SH-SY5Y (cell line): ENCODE measurements at regions not wholly inside any gene's neighbourhood (a gene's known extent, or its start where the extent isn't known, plus 50 kb on each side); places are given as distances from the start of the nearest gene placed in this dataset.

Source experiments
- GATA2 ChIP-seq: IDR thresholded peaks from 2 replicates; pipeline ENCODE4 v1.6.1; 2011; ENCODE audit warnings: mild to moderate bottlenecking, low read depth, low read length
- GATA3 ChIP-seq: IDR thresholded peaks from 2 replicates; pipeline ENCODE4 v1.6.1; 2011; ENCODE audit warnings: low read depth, mild to moderate bottlenecking, low read length, moderate library complexity

GRCh38 chr1:63101336-63101735 is 221.0 kb upstream of the FOXD3 start:
- TF ChIP-seq GATA2 (no peak), GATA3 (no peak)

DNA sequence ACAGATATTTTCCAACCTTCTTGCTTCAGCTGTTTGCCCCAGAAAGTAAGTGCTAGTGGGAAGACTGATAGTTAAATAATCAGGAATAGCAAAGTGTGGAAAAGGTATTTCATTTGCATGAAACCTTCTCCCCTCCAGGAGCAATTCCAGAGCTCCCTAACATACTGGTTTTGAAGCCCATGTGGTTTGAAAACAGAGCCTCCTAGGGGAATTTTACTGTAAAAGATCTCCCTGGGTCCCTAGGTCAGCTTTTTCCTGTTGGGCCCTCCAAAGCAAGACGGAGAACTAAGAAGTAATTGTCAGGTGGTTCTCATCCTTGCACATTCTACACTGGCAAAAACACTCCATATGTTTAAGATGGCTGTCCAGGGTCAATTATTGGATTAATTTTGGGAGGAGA is 218.7 kb upstream of the FOXD3 start:
- TF ChIP-seq GATA2 = no peak

- TF ChIP-seq GATA2 = no peak
- TF ChIP-seq GATA3 = no peak
Observed at GRCh38 chr1:63107066-63107465, 215.3 kb upstream of the FOXD3 start.

DNA sequence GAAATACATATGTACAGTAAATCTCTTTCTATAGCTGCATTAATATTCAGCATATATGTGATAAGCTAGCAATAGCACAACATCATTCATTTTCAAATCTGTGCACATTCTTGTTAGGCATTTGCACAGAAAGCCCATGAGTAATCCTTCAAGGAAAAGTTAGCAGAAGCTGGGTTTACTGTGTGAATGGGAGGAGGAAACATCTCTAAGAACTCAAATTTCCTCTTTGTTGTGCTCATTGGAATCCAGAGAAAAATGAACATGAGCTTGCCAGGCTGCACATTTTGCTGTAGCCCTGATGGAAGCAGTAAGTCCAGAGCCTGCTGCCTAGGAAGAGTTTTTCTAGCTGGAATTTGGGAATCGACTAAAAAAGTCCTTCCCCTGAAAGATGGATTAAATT is 214.2 kb upstream of the FOXD3 start:
- TF ChIP-seq GATA3 = no peak
- TF ChIP-seq GATA2 = no peak

- TF ChIP-seq GATA2 (no peak), GATA3 (no peak)
Observed at GRCh38 chr1:63112155-63112900, 210.0 kb upstream of the FOXD3 start.

DNA sequence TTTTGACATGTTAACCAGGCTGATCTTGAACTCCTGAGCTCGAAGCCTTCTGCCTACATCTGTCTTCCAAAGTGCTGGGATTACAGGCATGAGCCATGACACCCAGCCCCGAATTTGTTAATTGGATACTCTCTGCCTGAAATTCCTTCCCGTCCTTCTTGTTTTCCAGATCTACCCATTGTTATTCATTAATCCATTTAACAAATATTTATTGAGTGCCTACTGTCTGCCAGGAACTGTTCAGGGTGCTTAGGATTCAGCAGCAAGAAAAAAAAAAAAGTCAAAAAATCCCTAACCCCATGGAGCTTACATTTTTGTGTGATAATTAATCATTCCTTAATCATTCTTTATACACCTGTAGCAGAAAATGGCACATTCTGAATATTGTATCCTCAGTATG is 206.8 kb upstream of the FOXD3 start:
- TF ChIP-seq GATA3 = no peak
- no peak for TF ChIP-seq GATA2

DNA sequence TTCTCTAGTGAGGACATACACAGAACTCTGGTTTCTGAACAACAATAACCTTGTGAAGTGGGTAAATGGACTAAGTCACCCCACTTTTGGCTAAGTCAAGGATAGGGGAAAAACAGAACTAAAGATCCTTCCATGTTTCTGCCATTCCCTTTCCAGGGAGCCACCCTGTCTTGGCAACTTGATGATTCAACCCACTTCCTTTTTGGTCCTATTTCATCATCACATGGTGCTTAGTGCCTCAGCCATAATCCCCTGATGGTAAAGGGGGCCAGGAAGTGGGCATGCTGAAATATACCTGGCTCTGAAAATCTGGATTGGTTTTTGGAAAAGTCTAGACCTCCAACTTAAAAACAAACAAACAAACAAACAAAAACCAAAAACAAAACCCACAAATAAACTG is 206.4 kb upstream of the FOXD3 start:
- TF ChIP-seq GATA3 (no peak), GATA2 (no peak)

- TF ChIP-seq GATA3 = no peak
- no peak for TF ChIP-seq GATA2
Observed at GRCh38 chr1:63119575-63120155, 202.7 kb upstream of the FOXD3 start.

GRCh38 chr1:63122079-63122478 is 200.3 kb upstream of the FOXD3 start:
- TF ChIP-seq GATA3 = no peak
- TF ChIP-seq GATA2 = peak; percentile 54

DNA sequence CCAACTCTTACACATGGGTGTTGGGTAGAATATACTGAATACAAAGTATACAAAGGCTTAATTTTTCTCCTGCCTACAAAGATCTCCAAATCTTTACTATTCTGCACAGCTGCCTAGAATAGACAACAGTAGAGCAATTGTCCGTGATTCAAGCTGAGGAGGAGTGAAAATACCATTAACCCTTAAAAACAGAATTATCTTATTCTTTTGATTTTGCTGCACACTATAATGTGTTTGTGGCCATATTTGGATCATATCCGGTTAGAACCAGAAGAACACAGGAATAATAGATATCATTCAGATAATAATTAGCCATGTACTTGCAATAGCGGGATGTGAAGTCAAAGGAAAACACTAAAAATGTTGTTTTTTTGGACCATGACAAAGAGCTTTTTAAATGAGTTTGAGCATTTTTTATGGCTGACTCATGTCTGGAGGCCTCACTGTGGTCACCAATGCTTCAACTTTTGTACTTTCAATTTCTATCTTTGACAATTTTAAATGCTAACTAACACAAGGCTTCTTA is 197.6 kb upstream of the FOXD3 start:
- TF ChIP-seq GATA3 (no peak), GATA2 (no peak)

DNA sequence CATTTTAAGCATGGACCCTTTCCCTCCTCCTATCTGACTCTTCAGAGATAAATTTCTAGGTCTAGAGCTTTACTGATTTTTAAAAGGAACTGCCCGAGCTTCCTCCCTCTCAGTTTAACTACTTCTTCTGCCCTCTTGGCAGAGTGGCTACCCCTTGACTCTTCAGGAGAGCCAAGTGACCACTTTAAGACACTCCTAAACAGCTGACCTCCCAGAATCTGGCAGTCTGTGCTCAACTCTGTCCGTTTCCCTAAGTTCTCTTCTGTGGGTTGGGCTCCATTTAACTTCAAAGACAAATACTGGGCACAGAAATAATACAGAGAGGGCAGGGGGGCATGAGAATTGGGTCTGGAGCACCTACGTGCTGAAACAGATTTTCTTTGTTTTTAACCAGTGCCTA is 196.3 kb upstream of the FOXD3 start:
- no peak for TF ChIP-seq GATA2
- no peak for TF ChIP-seq GATA3

- no peak for TF ChIP-seq GATA2
- no peak for TF ChIP-seq GATA3
Observed at GRCh38 chr1:63127376-63127775, 195.0 kb upstream of the FOXD3 start.

GRCh38 chr1:63128556-63128955 is 193.8 kb upstream of the FOXD3 start:
- TF ChIP-seq GATA3 (no peak), GATA2 (no peak)

GRCh38 chr1:63129184-63129583 is 193.2 kb upstream of the FOXD3 start:
- TF ChIP-seq GATA3 (no peak), GATA2 (no peak)

DNA sequence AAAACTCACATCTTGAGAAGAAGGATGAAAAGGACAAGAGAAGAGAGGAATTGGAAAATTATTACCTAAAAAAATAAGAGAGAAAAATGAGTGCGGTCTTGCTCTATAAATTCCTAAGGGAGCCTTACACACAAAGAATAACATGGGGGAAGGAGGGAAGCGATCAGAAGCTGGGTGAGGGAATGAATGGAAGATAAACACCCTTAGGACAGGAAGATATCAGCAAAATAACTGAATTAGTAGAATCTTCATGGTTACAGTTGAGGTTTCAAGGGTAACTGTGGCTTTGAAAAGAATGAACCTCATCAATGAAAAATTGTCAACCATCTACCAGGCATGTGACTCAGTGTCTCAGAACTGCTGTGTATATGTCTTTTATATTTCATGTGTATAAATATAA is 192.5 kb upstream of the FOXD3 start:
- TF ChIP-seq GATA2 (no peak), GATA3 (no peak)
